Upper lobe of left lung (tissue), 6 donors: ENCODE measurements at regions not wholly inside any gene's neighbourhood (a gene's known extent, or its start where the extent isn't known, plus 50 kb on each side); places are given as distances from the start of the nearest gene placed in this dataset.

Experiments used
- ATAC-seq, 2 donors: fragments of 200-7000 bp; cut with Tn5 transposase; one replicate each; pipeline ENCODE4 v1.9.1; 2022; ENCODE audit warnings: mild to moderate bottlenecking in 2 of 2, moderate library complexity in 2 of 2; ENCODE audit not compliant: low FRiP score in 2 of 2
- DNase-seq, 2 donors: peaks; one replicate each; pipeline ENCODE4 v3.0.0-alpha.2; 2019 to 2020
- H3K27ac ChIP-seq, 4 donors: fragments of 200-600 bp; sonication (generic); one replicate each; pipeline ENCODE4 v1.5.1; 2016 to 2019
- H3K27me3 ChIP-seq, 4 donors: fragments of 200-600 bp; sonication (generic); one replicate each; pipeline ENCODE4 v1.5.1; 2017 to 2019
- H3K36me3 ChIP-seq, 4 donors: fragments of 200-600 bp; sonication (generic); one replicate each; pipeline ENCODE4 v1.5.1; 2016 to 2019
- H3K4me1 ChIP-seq, 4 donors: fragments of 200-600 bp; sonication (generic); one replicate each; pipeline ENCODE4 v1.5.1; 2018 to 2019
- H3K4me3 ChIP-seq, 4 donors: fragments of 200-600 bp; sonication (generic); one replicate each; pipeline ENCODE4 v1.5.1; 2017 to 2019; ENCODE audit warnings: mild to moderate bottlenecking in 2 of 4, moderate library complexity in 1 of 4
- H3K9me3 ChIP-seq, 4 donors: fragments of 200-600 bp; sonication (generic); one replicate each; pipeline ENCODE4 v1.5.1; 2018 to 2019
- CTCF ChIP-seq, 6 experiments: fragments of 450-650 bp in 4 of 6; fragments of 200-600 bp in 2 of 6; sonication (generic) in 2 of 6; IDR thresholded peaks; one replicate each; pipeline ENCODE4 v1.5.1; 2016 to 2019; ENCODE audit warnings: antibody characterized with exemption in 6 of 6
- EP300 ChIP-seq, 4 donors: sonication (generic); formaldehyde crosslinking; IDR thresholded peaks; one replicate each; pipeline ENCODE4 v1.5.1; 2017; ENCODE audit warnings: antibody characterized with exemption in 4 of 4, control low read depth in 2 of 4
- POLR2A ChIP-seq, 4 donors: fragments of 450-650 bp; IDR thresholded peaks; one replicate each; pipeline ENCODE4 v1.5.1; 2016 to 2017; ENCODE audit warnings: antibody characterized with exemption in 4 of 4, mild to moderate bottlenecking in 2 of 4
- POLR2AphosphoS5 ChIP-seq, 2 donors: sonication (generic); formaldehyde crosslinking; IDR thresholded peaks; one replicate each; pipeline ENCODE4 v1.5.1; 2017; ENCODE audit warnings: antibody characterized with exemption in 2 of 2
- WGBS, 2 donors: methylation state at CpG; one replicate each; pipeline ENCODE4 v1.1.5; 2017 to 2018; 5-methylcytosine and 5-hydroxymethylcytosine counted together
- donor health status: DM: no; HTN: no; CAD: no; lungs with moderate emphysema.
- donor health status: DM: no; HTN: yes; CAD: no; lungs with severe emphysema.

- DNase-seq = no peak
- TF ChIP-seq EP300 (IDR thresholded peaks at IDR 0.05) = no peak
- TF ChIP-seq POLR2AphosphoS5 (IDR thresholded peaks at IDR 0.05) = no peak
- peak in 1 of 4 donors; percentile 48 for TF ChIP-seq POLR2A (IDR thresholded peaks at IDR 0.05)
- Histone ChIP-seq H3K4me3 (peak overlapping the region in 1 of 4 donors; percentile 2), H3K4me1 (peaks cover 0 to 17% (median 0%) of the 10 kb centered on the region in 4 donors), H3K36me3 (no peaks in the 10 kb centered on the region), H3K27me3 (no peaks in the 10 kb centered on the region), H3K27ac (peak overlapping the region in 2 of 4 donors; percentile 17 to 85), H3K9me3 (no peaks in the 10 kb centered on the region)
- no peak for ATAC-seq
- WGBS, 2 donors = 67 to 73% methylated on average over 5 of the region's 5 CpGs
Observed at GRCh38 chr10:84665211-84665610, 336.8 kb downstream of the CCSER2 start.

GRCh38 chr10:84665883-84666463 lies 337.6 kb downstream of the CCSER2 start:
- H3K4me1 ChIP-seq = peaks cover 0 to 17% (median 0%) of the 10 kb centered on the region in 4 donors
- H3K9me3 ChIP-seq = no peaks in the 10 kb centered on the region
- no peaks in the 10 kb centered on the region for H3K36me3 ChIP-seq
- peak overlapping the region in 2 of 4 donors; percentile 38 to 85 for H3K27ac ChIP-seq
- H3K27me3 ChIP-seq = no peaks in the 10 kb centered on the region
- ATAC-seq = peak; percentile 38 to 78
- peak overlapping the region in 1 of 4 donors; percentile 2 for H3K4me3 ChIP-seq
- peak in 1 of 2 donors; percentile 81 for DNase-seq
- WGBS, 2 donors = 52 to 53% methylated on average over 9 of the region's 9 CpGs
- TF ChIP-seq CTCF (IDR thresholded peaks at IDR 0.05) (peak; percentile 22 to 70 (median 44)), POLR2A (IDR thresholded peaks at IDR 0.05) (no peak)

DNA sequence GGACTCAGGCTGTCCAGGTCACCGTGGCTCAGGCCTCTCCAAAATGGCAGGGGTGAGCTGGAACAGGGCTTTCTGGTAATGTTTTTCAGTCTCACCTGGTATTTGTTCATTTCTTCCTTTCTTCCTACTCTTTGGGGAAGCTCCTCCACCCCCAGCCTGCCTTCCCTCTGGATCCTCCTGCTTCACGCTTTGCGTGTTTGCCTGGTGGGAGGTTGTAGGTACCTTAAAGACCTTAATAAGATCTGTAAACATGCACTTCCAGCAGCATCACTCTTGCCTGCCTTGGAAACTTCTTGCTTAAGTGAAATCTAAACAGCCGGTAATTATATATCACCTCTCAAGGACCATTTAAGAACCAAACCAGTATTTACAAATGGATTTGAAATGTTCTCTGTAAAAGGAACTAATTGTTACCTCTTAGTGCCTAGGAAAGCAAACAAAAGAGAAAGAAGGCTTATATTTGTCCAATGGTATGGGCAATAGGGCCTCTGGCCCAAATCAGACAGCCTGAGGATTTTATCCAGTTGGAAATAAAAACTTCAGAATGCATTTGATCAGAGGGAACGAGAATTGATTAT lies 339.9 kb downstream of the CCSER2 start:
- H3K4me3 ChIP-seq = no peak overlapping the region
- DNase-seq = peak in 1 of 2 donors; percentile 36
- ATAC-seq = no peak
- H3K36me3 ChIP-seq = no peaks in the 10 kb centered on the region
- TF ChIP-seq POLR2A (IDR thresholded peaks at IDR 0.05) = peak in 1 of 4 donors; percentile 23
- no peak for TF ChIP-seq POLR2AphosphoS5 (IDR thresholded peaks at IDR 0.05)
- no peak for TF ChIP-seq CTCF (IDR thresholded peaks at IDR 0.05)
- TF ChIP-seq EP300 (IDR thresholded peaks at IDR 0.05) = peak in 1 of 4 donors; percentile 57
- H3K27ac ChIP-seq = peak overlapping the region in 3 of 4 donors; percentile 11 to 85 (median 52)
- H3K9me3 ChIP-seq = no peaks in the 10 kb centered on the region
- peaks cover 0 to 17% (median 0%) of the 10 kb centered on the region in 4 donors for H3K4me1 ChIP-seq
- no peaks in the 10 kb centered on the region for H3K27me3 ChIP-seq
- WGBS, 2 donors = 48 to 55% methylated on average over 5 of the region's 5 CpGs

DNA sequence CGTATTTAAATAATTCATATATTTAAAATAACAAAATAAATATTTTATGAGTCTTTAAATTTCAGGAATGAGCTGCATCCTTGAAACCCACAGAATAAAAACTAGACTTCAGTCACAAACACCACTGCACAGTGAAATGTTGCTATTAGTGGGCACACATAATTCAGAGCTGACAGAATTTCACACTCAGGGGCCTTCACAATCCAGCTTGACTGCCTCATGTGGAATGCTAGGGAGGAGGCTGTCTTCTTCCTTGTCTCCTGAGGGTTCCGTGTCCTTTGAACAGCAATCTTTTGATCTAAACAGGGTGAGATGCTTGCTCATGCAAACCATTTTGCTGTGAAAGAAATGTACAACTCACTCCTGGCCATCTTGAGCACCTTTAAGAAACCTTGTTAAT lies 346.7 kb downstream of the CCSER2 start:
- H3K4me3 ChIP-seq = no peak overlapping the region
- no peak for ATAC-seq
- H3K27ac ChIP-seq = no peak overlapping the region
- no peak for DNase-seq
- TF ChIP-seq CTCF (IDR thresholded peaks at IDR 0.05) = no peak
- no peak for TF ChIP-seq POLR2AphosphoS5 (IDR thresholded peaks at IDR 0.05)
- no peak for TF ChIP-seq POLR2A (IDR thresholded peaks at IDR 0.05)
- no peak for TF ChIP-seq EP300 (IDR thresholded peaks at IDR 0.05)
- H3K36me3 ChIP-seq = no peaks in the 10 kb centered on the region
- H3K9me3 ChIP-seq = no peaks in the 10 kb centered on the region
- H3K4me1 ChIP-seq = no peaks in the 10 kb centered on the region
- WGBS, 2 donors = 66 to 68% methylated on average over 2 of the region's 2 CpGs
- H3K27me3 ChIP-seq = no peaks in the 10 kb centered on the region

GRCh38 chr10:84676536-84676935 lies 348.1 kb downstream of the CCSER2 start:
- Histone ChIP-seq H3K27me3 (no peaks in the 10 kb centered on the region), H3K36me3 (no peaks in the 10 kb centered on the region), H3K4me3 (no peak overlapping the region), H3K4me1 (no peaks in the 10 kb centered on the region), H3K9me3 (no peaks in the 10 kb centered on the region), H3K27ac (no peak overlapping the region)
- WGBS, 2 donors = 93 to 100% methylated on average over 3 of the region's 3 CpGs
- DNase-seq = no peak
- TF ChIP-seq CTCF (IDR thresholded peaks at IDR 0.05) (no peak), POLR2A (IDR thresholded peaks at IDR 0.05) (no peak), POLR2AphosphoS5 (IDR thresholded peaks at IDR 0.05) (no peak), EP300 (IDR thresholded peaks at IDR 0.05) (no peak)
- ATAC-seq = no peak
